ENCODE measurements at regions not wholly inside any gene's neighbourhood (a gene's known extent, or its start where the extent isn't known, plus 50 kb on each side); places are given as distances from the start of the nearest gene placed in this dataset.

DNA sequence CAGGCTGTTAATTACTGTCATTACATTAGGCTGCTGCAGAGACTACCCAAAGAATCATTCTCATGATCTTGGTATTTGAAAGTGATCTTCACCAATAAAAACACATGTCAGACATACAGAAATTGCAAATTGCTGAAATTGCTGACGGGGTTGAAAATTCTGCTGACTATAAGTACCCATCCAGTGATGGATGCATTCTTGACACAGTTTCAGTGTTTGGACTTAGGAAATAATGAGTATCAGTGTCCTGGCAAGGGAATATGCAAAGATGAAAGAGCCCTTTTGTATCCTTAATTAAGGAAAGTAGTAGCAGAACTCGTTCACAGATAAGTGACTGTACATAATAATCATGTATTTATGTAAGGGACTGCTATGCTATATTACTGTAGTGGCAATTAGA lies 221.1 kb upstream of the ATP5MC3 start:
- Histone ChIP-seq H3K36me3 (ENCODE audit: control insufficient read depth in 1 of 2, insufficient read depth in 2 of 2, low read length in 2 of 2) (no peaks in the 10 kb centered on the region), H3K27me3 (ENCODE audit: insufficient read depth, low read length) (no peaks in the 10 kb centered on the region), H3K79me2 (ENCODE audit: insufficient read depth, low read length) (no peaks in the 10 kb centered on the region), H3K4me1 (ENCODE audit: control insufficient read depth in 1 of 2, insufficient read depth in 2 of 2, low read length in 2 of 2) (no peaks in the 10 kb centered on the region), H3K4me2 (ENCODE audit: low read length) (no peak overlapping the region), H3K9ac (ENCODE audit: low read length) (no peak overlapping the region), H3K9me3 (ENCODE audit: control insufficient read depth in 1 of 2, insufficient read depth in 1 of 2, low read depth in 1 of 2, low read length in 2 of 2) (no peaks in the 10 kb centered on the region), H3K27ac (ENCODE audit: low read depth, low read length) (no peak overlapping the region), H2AFZ (ENCODE audit: low read depth, low read length, poor library complexity, severe bottlenecking) (no peak overlapping the region), H4K20me1 (ENCODE audit: insufficient read depth) (no peaks in the 10 kb centered on the region), H3K4me3 (replicated peaks in 1 of 2; ENCODE audit: low read depth in 1 of 2, low read length in 2 of 2) (no peak overlapping the region), H3K9me2 (ENCODE audit: insufficient read depth) (no peaks in the 10 kb centered on the region)
- BruUV-seq (replicated peaks) = no TSS peak
- ATAC-seq (no peak), DNase-seq (ENCODE audit: low read depth, low spot score) (no peak)
- intact Hi-C loops (cut with micrococcal nuclease) = no loop called here
- ChIA-PET RAD21 (ENCODE audit: low non-redundant PET in 1 of 2, low total read pairs in 2 of 2, uncharacterized antibody in 2 of 2, unreplicated experiment in 2 of 2) (no interaction called here), POLR2A (no interaction called here), CTCF (no interaction called here)
- TF ChIP-seq EGR1 (IDR thresholded peaks at IDR 0.05; ENCODE audit: low read depth) (no peak), JUND (IDR thresholded peaks at IDR 0.05) (no peak), YY1 (IDR thresholded peaks at IDR 0.05; ENCODE audit: extremely low read depth, insufficient replicate concordance, low read depth, low read length) (no peak), RAD21 (IDR thresholded peaks at IDR 0.05; ENCODE audit: low read depth) (no peak), TCF7L2 (IDR thresholded peaks at IDR 0.05; ENCODE audit: borderline replicate concordance, extremely low read depth, insufficient read depth, insufficient read length) (no peak), SIN3A (IDR thresholded peaks at IDR 0.05; ENCODE audit: low read depth) (no peak), ZNF274 (IDR thresholded peaks at IDR 0.05; ENCODE audit: low read depth, low read length) (no peak), SP1 (IDR thresholded peaks at IDR 0.05; ENCODE audit: low read depth) (no peak), SRF (IDR thresholded peaks at IDR 0.05; ENCODE audit: low read depth) (no peak), CEBPB (IDR thresholded peaks at IDR 0.05; ENCODE audit: low read depth) (no peak), ZFX (IDR thresholded peaks at IDR 0.05) (no peak), ELF1 (IDR thresholded peaks at IDR 0.05; ENCODE audit: borderline replicate concordance, low read depth) (no peak), POLR2A (IDR thresholded peaks at IDR 0.05; ENCODE audit: borderline replicate concordance, extremely low read depth, insufficient read depth, insufficient read length) (no peak), EZH2phosphoT487 (IDR thresholded peaks at IDR 0.05; ENCODE audit: borderline replicate concordance) (no peak), EZH2 (IDR thresholded peaks at IDR 0.05) (no peak), CBX3 (IDR thresholded peaks at IDR 0.05; ENCODE audit: low read depth) (no peak)
- TF ChIP-seq, protein P1, sequence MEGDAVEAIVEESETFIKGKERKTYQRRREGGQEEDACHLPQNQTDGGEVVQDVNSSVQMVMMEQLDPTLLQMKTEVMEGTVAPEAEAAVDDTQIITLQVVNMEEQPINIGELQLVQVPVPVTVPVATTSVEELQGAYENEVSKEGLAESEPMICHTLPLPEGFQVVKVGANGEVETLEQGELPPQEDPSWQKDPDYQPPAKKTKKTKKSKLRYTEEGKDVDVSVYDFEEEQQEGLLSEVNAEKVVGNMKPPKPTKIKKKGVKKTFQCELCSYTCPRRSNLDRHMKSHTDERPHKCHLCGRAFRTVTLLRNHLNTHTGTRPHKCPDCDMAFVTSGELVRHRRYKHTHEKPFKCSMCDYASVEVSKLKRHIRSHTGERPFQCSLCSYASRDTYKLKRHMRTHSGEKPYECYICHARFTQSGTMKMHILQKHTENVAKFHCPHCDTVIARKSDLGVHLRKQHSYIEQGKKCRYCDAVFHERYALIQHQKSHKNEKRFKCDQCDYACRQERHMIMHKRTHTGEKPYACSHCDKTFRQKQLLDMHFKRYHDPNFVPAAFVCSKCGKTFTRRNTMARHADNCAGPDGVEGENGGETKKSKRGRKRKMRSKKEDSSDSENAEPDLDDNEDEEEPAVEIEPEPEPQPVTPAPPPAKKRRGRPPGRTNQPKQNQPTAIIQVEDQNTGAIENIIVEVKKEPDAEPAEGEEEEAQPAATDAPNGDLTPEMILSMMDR (IDR thresholded peaks at IDR 0.05 in 2 of 3, conservative IDR thresholded peaks at IDR 0.05 in 1 of 3; ENCODE audit: borderline replicate concordance in 1 of 3, insufficient read depth in 1 of 3, low read depth in 2 of 3, low read length in 2 of 3) = no peak
- TF ChIP-seq, protein P2, sequence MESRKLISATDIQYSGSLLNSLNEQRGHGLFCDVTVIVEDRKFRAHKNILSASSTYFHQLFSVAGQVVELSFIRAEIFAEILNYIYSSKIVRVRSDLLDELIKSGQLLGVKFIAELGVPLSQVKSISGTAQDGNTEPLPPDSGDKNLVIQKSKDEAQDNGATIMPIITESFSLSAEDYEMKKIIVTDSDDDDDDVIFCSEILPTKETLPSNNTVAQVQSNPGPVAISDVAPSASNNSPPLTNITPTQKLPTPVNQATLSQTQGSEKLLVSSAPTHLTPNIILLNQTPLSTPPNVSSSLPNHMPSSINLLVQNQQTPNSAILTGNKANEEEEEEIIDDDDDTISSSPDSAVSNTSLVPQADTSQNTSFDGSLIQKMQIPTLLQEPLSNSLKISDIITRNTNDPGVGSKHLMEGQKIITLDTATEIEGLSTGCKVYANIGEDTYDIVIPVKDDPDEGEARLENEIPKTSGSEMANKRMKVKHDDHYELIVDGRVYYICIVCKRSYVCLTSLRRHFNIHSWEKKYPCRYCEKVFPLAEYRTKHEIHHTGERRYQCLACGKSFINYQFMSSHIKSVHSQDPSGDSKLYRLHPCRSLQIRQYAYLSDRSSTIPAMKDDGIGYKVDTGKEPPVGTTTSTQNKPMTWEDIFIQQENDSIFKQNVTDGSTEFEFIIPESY (IDR thresholded peaks at IDR 0.05; ENCODE audit: extremely low read depth, insufficient replicate concordance, low read length) = no peak
- TF ChIP-seq, protein P3, sequence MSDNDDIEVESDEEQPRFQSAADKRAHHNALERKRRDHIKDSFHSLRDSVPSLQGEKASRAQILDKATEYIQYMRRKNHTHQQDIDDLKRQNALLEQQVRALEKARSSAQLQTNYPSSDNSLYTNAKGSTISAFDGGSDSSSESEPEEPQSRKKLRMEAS (IDR thresholded peaks at IDR 0.05) = no peak
- TF ChIP-seq, protein P4, sequence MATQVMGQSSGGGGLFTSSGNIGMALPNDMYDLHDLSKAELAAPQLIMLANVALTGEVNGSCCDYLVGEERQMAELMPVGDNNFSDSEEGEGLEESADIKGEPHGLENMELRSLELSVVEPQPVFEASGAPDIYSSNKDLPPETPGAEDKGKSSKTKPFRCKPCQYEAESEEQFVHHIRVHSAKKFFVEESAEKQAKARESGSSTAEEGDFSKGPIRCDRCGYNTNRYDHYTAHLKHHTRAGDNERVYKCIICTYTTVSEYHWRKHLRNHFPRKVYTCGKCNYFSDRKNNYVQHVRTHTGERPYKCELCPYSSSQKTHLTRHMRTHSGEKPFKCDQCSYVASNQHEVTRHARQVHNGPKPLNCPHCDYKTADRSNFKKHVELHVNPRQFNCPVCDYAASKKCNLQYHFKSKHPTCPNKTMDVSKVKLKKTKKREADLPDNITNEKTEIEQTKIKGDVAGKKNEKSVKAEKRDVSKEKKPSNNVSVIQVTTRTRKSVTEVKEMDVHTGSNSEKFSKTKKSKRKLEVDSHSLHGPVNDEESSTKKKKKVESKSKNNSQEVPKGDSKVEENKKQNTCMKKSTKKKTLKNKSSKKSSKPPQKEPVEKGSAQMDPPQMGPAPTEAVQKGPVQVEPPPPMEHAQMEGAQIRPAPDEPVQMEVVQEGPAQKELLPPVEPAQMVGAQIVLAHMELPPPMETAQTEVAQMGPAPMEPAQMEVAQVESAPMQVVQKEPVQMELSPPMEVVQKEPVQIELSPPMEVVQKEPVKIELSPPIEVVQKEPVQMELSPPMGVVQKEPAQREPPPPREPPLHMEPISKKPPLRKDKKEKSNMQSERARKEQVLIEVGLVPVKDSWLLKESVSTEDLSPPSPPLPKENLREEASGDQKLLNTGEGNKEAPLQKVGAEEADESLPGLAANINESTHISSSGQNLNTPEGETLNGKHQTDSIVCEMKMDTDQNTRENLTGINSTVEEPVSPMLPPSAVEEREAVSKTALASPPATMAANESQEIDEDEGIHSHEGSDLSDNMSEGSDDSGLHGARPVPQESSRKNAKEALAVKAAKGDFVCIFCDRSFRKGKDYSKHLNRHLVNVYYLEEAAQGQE (IDR thresholded peaks at IDR 0.05; ENCODE audit: low read depth) = no peak
